ENCODE measurements at regions not wholly inside any gene's neighbourhood (a gene's known extent, or its start where the extent isn't known, plus 50 kb on each side); places are given as distances from the start of the nearest gene placed in this dataset.
"Not testable (repeated sequence)": the region's sequence is repeated elsewhere in the genome, so short reads cannot be mapped to it uniquely, and the experiment has no call there.

- no peak overlapping the region for H3K27ac Mint-ChIP-seq
- no peak for DNase-seq
- H3K27me3 Mint-ChIP-seq = peaks cover 5% of the 10 kb centered on the region
- peaks cover 8% of the 10 kb centered on the region for H3K9me3 Mint-ChIP-seq
- H3K4me1 Mint-ChIP-seq = no peaks in the 10 kb centered on the region
- H3K4me3 Mint-ChIP-seq = no peak overlapping the region
- H3K36me3 Mint-ChIP-seq = no peaks in the 10 kb centered on the region
Observed at GRCh38 chr2:182477774-182478173, 50.9 kb upstream of the PDE1A start.

GRCh38 chr2:182481676-182482075, 54.8 kb upstream of the PDE1A start:
- H3K4me1 Mint-ChIP-seq = no peaks in the 10 kb centered on the region
- no peaks in the 10 kb centered on the region for H3K36me3 Mint-ChIP-seq
- H3K9me3 Mint-ChIP-seq = no peaks in the 10 kb centered on the region
- no peak overlapping the region for H3K27ac Mint-ChIP-seq
- no peak overlapping the region for H3K4me3 Mint-ChIP-seq
- DNase-seq = no peak
- peaks cover 5% of the 10 kb centered on the region for H3K27me3 Mint-ChIP-seq

- H3K4me1 Mint-ChIP-seq = no peaks in the 10 kb centered on the region
- no peaks in the 10 kb centered on the region for H3K36me3 Mint-ChIP-seq
- H3K27ac Mint-ChIP-seq = no peak overlapping the region
- H3K4me3 Mint-ChIP-seq = no peak overlapping the region
- no peaks in the 10 kb centered on the region for H3K9me3 Mint-ChIP-seq
- peaks cover 5% of the 10 kb centered on the region for H3K27me3 Mint-ChIP-seq
- no peak for DNase-seq
Observed at GRCh38 chr2:182482511-182482910, 55.7 kb upstream of the PDE1A start.

- DNase-seq = no peak
- H3K4me3 Mint-ChIP-seq = no peak overlapping the region
- no peak overlapping the region for H3K27ac Mint-ChIP-seq
- H3K9me3 Mint-ChIP-seq = no peaks in the 10 kb centered on the region
- H3K4me1 Mint-ChIP-seq = no peaks in the 10 kb centered on the region
- no peaks in the 10 kb centered on the region for H3K27me3 Mint-ChIP-seq
- no peaks in the 10 kb centered on the region for H3K36me3 Mint-ChIP-seq
Observed at GRCh38 chr2:182496596-182496995, 69.8 kb upstream of the PDE1A start.

- Mint-ChIP-seq H3K27ac (no peak overlapping the region), H3K4me1 (no peaks in the 10 kb centered on the region), H3K27me3 (no peaks in the 10 kb centered on the region), H3K4me3 (no peak overlapping the region), H3K36me3 (no peaks in the 10 kb centered on the region), H3K9me3 (no peaks in the 10 kb centered on the region)
- no peak for DNase-seq
Observed at GRCh38 chr2:182499706-182500470, 73.1 kb upstream of the PDE1A start.

GRCh38 chr2:182503886-182504285, 77.0 kb upstream of the PDE1A start:
- no peak overlapping the region for H3K4me3 Mint-ChIP-seq
- DNase-seq = no peak
- H3K27ac Mint-ChIP-seq = no peak overlapping the region

GRCh38 chr2:182504903-182505302, 78.1 kb upstream of the PDE1A start:
- H3K27ac Mint-ChIP-seq = no peak overlapping the region
- H3K9me3 Mint-ChIP-seq = no peaks in the 10 kb centered on the region

More at GRCh38 chr2:182503886-182504285, 77.0 kb upstream of the PDE1A start:
- Mint-ChIP-seq H3K9me3 (no peaks in the 10 kb centered on the region), H3K36me3 (no peaks in the 10 kb centered on the region), H3K4me1 (no peaks in the 10 kb centered on the region), H3K27me3 (no peaks in the 10 kb centered on the region)

GRCh38 chr2:182506606-182507005, 79.8 kb upstream of the PDE1A start:
- H3K9me3 Mint-ChIP-seq = no peaks in the 10 kb centered on the region
- no peak for DNase-seq
- no peaks in the 10 kb centered on the region for H3K27me3 Mint-ChIP-seq
- H3K27ac Mint-ChIP-seq = no peak overlapping the region
- H3K36me3 Mint-ChIP-seq = no peaks in the 10 kb centered on the region
- no peaks in the 10 kb centered on the region for H3K4me1 Mint-ChIP-seq
- no peak overlapping the region for H3K4me3 Mint-ChIP-seq

More at GRCh38 chr2:182504903-182505302, 78.1 kb upstream of the PDE1A start:
- Mint-ChIP-seq H3K36me3 (no peaks in the 10 kb centered on the region), H3K4me1 (no peaks in the 10 kb centered on the region), H3K27me3 (no peaks in the 10 kb centered on the region), H3K4me3 (no peak overlapping the region)
- DNase-seq = no peak

GRCh38 chr2:182508583-182508982, 81.7 kb upstream of the PDE1A start:
- DNase-seq, H3K27ac Mint-ChIP-seq, H3K27me3 Mint-ChIP-seq: not testable (repeated sequence)

GRCh38 chr2:182509216-182509615, 82.4 kb upstream of the PDE1A start:
- Mint-ChIP-seq H3K9me3 (no peaks in the 10 kb centered on the region), H3K4me3 (no peak overlapping the region), H3K27ac (no peak overlapping the region), H3K27me3 (no peaks in the 10 kb centered on the region), H3K36me3 (no peaks in the 10 kb centered on the region), H3K4me1 (no peaks in the 10 kb centered on the region)
- no peak for DNase-seq

More at GRCh38 chr2:182508583-182508982, 81.7 kb upstream of the PDE1A start:
- H3K36me3 Mint-ChIP-seq, H3K4me1 Mint-ChIP-seq, H3K9me3 Mint-ChIP-seq, H3K4me3 Mint-ChIP-seq: not testable (repeated sequence)

GRCh38 chr2:182521453-182522404, 94.9 kb upstream of the PDE1A start:
- Mint-ChIP-seq H3K36me3 (no peaks in the 10 kb centered on the region), H3K9me3 (no peaks in the 10 kb centered on the region), H3K27me3 (peaks cover 5% of the 10 kb centered on the region), H3K4me3 (no peak overlapping the region), H3K27ac (no peak overlapping the region), H3K4me1 (peaks cover 2% of the 10 kb centered on the region)
- no peak for DNase-seq

GRCh38 chr2:182522405-182522896, 95.6 kb upstream of the PDE1A start:
- Mint-ChIP-seq H3K4me1 (peaks cover 2% of the 10 kb centered on the region), H3K36me3 (no peaks in the 10 kb centered on the region), H3K4me3 (no peak overlapping the region), H3K9me3 (no peaks in the 10 kb centered on the region), H3K27ac (no peak overlapping the region), H3K27me3 (peaks cover 5% of the 10 kb centered on the region)
- no peak for DNase-seq

- Mint-ChIP-seq H3K9me3 (no peaks in the 10 kb centered on the region), H3K4me3 (no peak overlapping the region), H3K27ac (no peak overlapping the region), H3K27me3 (peaks cover 5% of the 10 kb centered on the region), H3K36me3 (no peaks in the 10 kb centered on the region), H3K4me1 (peaks cover 2% of the 10 kb centered on the region)
- no peak for DNase-seq
Observed at GRCh38 chr2:182522972-182523473, 96.2 kb upstream of the PDE1A start.

- DNase-seq = no peak
- no peak overlapping the region for H3K27ac Mint-ChIP-seq
- H3K9me3 Mint-ChIP-seq = peaks cover 4% of the 10 kb centered on the region
- H3K4me1 Mint-ChIP-seq = no peaks in the 10 kb centered on the region
- H3K4me3 Mint-ChIP-seq = no peak overlapping the region
- H3K36me3 Mint-ChIP-seq = no peaks in the 10 kb centered on the region
- no peaks in the 10 kb centered on the region for H3K27me3 Mint-ChIP-seq
Observed at GRCh38 chr2:182530636-182531035, 103.8 kb upstream of the PDE1A start.

GRCh38 chr2:182540252-182540651, 113.4 kb upstream of the PDE1A start:
- H3K9me3 Mint-ChIP-seq = no peaks in the 10 kb centered on the region
- no peak overlapping the region for H3K27ac Mint-ChIP-seq
- no peaks in the 10 kb centered on the region for H3K36me3 Mint-ChIP-seq
- no peak overlapping the region for H3K4me3 Mint-ChIP-seq
- no peak for DNase-seq
- no peaks in the 10 kb centered on the region for H3K27me3 Mint-ChIP-seq
- no peaks in the 10 kb centered on the region for H3K4me1 Mint-ChIP-seq

Data from activated naive CD8-positive, alpha-beta T cell treated with anti-CD3 and anti-CD28 coated beads for 36 hours (primary cell).